ENCODE measurements at regions not wholly inside any gene's neighbourhood (a gene's known extent, or its start where the extent isn't known, plus 50 kb on each side); places are given as distances from the start of the nearest gene placed in this dataset.
A peak's percentile ranks its signal among the peaks of the same experiment; 100 is the strongest.

GRCh38 chr11:95363164-95363563, 132.2 kb upstream of the SESN3 start:
- Histone ChIP-seq H4K91ac (replicated peaks; ENCODE audit: insufficient read length, low read length) (peak overlapping the region; percentile 93), H3K23ac (ENCODE audit: insufficient read length) (no peak overlapping the region), H3K4ac (replicated peaks; ENCODE audit: insufficient read length, low read depth, low read length) (peak overlapping the region; percentile 1), H3K14ac (ENCODE audit: insufficient read length) (no peak overlapping the region), H3K23me2 (ENCODE audit: low read depth, low read length) (no peaks in the 10 kb centered on the region; the same call in 1 of the 2 replicates), H3K27ac (ENCODE audit: low read depth, low read length) (no peak overlapping the region), H3K56ac (replicated peaks; ENCODE audit: insufficient read length, low read depth, low read length) (no peak overlapping the region), H3K18ac (ENCODE audit: extremely low read depth, low read length) (peak overlapping the region; percentile 34; the same call in 1 of the 2 replicates), H3K4me1 (replicated peaks in 1 of 4; ENCODE audit: control insufficient read depth in 3 of 4, insufficient read depth in 4 of 4, low read length in 3 of 4) (peaks cover 9 to 20% (median 13%) of the 10 kb centered on the region in 4 experiments; a peak in 6 of 7 replicates), H3K9ac (replicated peaks in 1 of 4; ENCODE audit: extremely low read depth in 1 of 4, low read depth in 3 of 4, low read length in 3 of 4) (no peak overlapping the region), H3K79me1 (ENCODE audit: low read depth, low read length) (no peaks in the 10 kb centered on the region), H4K20me1 (replicated peaks in 1 of 2; ENCODE audit: control insufficient read depth in 1 of 2, insufficient read depth in 2 of 2, low read length in 2 of 2) (no peaks in the 10 kb centered on the region), H3K27me3 (replicated peaks in 1 of 4; ENCODE audit: control insufficient read depth in 3 of 4, extremely low read depth in 1 of 4, insufficient read depth in 3 of 4, low read length in 3 of 4) (no peaks in the 10 kb centered on the region), H2BK12ac (ENCODE audit: low read depth, low read length) (peak overlapping the region; percentile 69; the same call in 1 of the 2 replicates), H2AFZ (ENCODE audit: low read length) (no peak overlapping the region), H3K4me2 (ENCODE audit: insufficient read depth in 1 of 2, low read depth in 2 of 2, low read length in 2 of 2) (no peak overlapping the region), H3K4me3 (ENCODE audit: extremely low read depth in 1 of 4, insufficient read depth in 2 of 4, low read depth in 3 of 4, low read length in 4 of 4) (no peak overlapping the region), H4K8ac (ENCODE audit: extremely low read depth, insufficient read depth, low read length) (no peak overlapping the region; the same call in 1 of the 2 replicates), H3K9me3 (ENCODE audit: insufficient read depth in 2 of 2, low read depth in 1 of 2, low read length in 1 of 2) (no peaks in the 10 kb centered on the region), H3K79me2 (ENCODE audit: control insufficient read depth in 1 of 2, insufficient read depth in 2 of 2, low read length in 2 of 2) (no peaks in the 10 kb centered on the region), H3K36me3 (ENCODE audit: control insufficient read depth in 2 of 4, insufficient read depth in 4 of 4, low read length in 3 of 4) (no peaks in the 10 kb centered on the region), H2AK5ac (ENCODE audit: low read depth, low read length) (no peak overlapping the region), H4K5ac (ENCODE audit: insufficient read length, low read depth, low read length) (no peak overlapping the region), H2BK15ac (ENCODE audit: low read length) (0 out of 2 replicates have a peak overlapping the region, but pooled peaks have one; percentile 8), H2BK5ac (ENCODE audit: low read depth, low read length) (peak overlapping the region; percentile 62; the same call in 1 of the 2 replicates), H2BK120ac (replicated peaks; ENCODE audit: low read depth, low read length) (peak overlapping the region; percentile 52), H2BK20ac (ENCODE audit: low read length) (peak overlapping the region; percentile 83)
- FAIRE-seq (no peak), DNase-seq (ENCODE audit: low read depth in 1 of 2, low spot score in 2 of 2) (no peak)
- 66% methylated on average over 3 of the region's 3 CpGs; no CpG with 5 or more reads in 1 of the 2 experiments for WGBS, 2 experiments (ENCODE audit: extremely low coverage in 1 of 2, insufficient coverage in 1 of 2, insufficient read length in 1 of 2, insufficient replicate concordance in 2 of 2, low coverage in 1 of 2, low lambda C conversion rate in 2 of 2, missing lambda C conversion rate in 1 of 2)
- CTCF ChIA-PET (ENCODE audit: partially characterized antibody): interaction anchor here (0.9 kb wide), 1 partner anchor 17 kb away, joined by 4 read pairs; no protein-coding TSS in a partner anchor
- POLR2A ChIA-PET (ENCODE audit: partially characterized antibody): interaction anchor here (1.7 kb wide), 1 partner anchor 132 kb away, joined by 3 read pairs; the partner anchor contains the start of gene SESN3
- TF ChIP-seq MAX (IDR thresholded peaks at IDR 0.05): peak; percentile 58
- no peak for TF ChIP-seq EGR1 (IDR thresholded peaks at IDR 0.05; ENCODE audit: borderline replicate concordance, low read depth, low read length)
- no peak for TF ChIP-seq GTF2F1 (IDR thresholded peaks at IDR 0.05; ENCODE audit: borderline replicate concordance, low read depth, low read length)
- TF ChIP-seq ATF3 (IDR thresholded peaks at IDR 0.05; ENCODE audit: insufficient read depth, low read depth, low read length): no peak
- no peak for TF ChIP-seq ATF2 (IDR thresholded peaks at IDR 0.05; ENCODE audit: low read length)
- peak; percentile 68 for TF ChIP-seq E2F6 (IDR thresholded peaks at IDR 0.05)
- TF ChIP-seq YY1 (IDR thresholded peaks at IDR 0.05; ENCODE audit: low read depth, low read length): no peak
- no peak for TF ChIP-seq RNF2 (IDR thresholded peaks at IDR 0.05; ENCODE audit: borderline replicate concordance, low read depth, low read length, missing control alignments, poor library complexity, severe bottlenecking)
- no peak for TF ChIP-seq RBBP5 (IDR thresholded peaks at IDR 0.05; ENCODE audit: borderline replicate concordance, low read depth, low read length)
